AG04449 (cell line): ENCODE measurements at regions not wholly inside any gene's neighbourhood (a gene's known extent, or its start where the extent isn't known, plus 50 kb on each side); places are given as distances from the start of the nearest gene placed in this dataset.
"Not testable (repeated sequence)": the region's sequence is repeated elsewhere in the genome, so short reads cannot be mapped to it uniquely, and the experiment has no call there.

ENCODE experiments used
- CTCF ChIA-PET: fragments of 350-600 bp; formaldehyde crosslinking; extraction: SDS; loops from one replicate; lab custom pipeline; 2021; ENCODE audit warnings: antibody characterized with exemption; lab: Yijun Ruan, JAX
- POLR2A ChIA-PET: fragments of 400-600, 350-600 bp; formaldehyde crosslinking; extraction: SDS; loops from one replicate; lab custom pipeline; 2020; ENCODE audit warnings: antibody characterized with exemption, inconsistent platforms; lab: Yijun Ruan, JAX
- DNase-seq: peaks from one replicate; pipeline ENCODE4 v3.0.0-alpha.2; 2010; ENCODE audit warnings: low read depth, low spot score
- H3K4me3 ChIP-seq: 2 replicates; pipeline ENCODE4 v1.5.1; 2011; ENCODE audit warnings: low read depth, mild to moderate bottlenecking, control low read depth, low read length
- CTCF ChIP-seq: IDR thresholded peaks from one replicate; pipeline ENCODE4 v1.5.1; 2011; ENCODE audit warnings: mild to moderate bottlenecking, moderate library complexity, low read length, control low read depth, inconsistent platforms; ENCODE audit not compliant: insufficient read depth; ENCODE audit errors: missing control alignments

GRCh38 chr3:193816028-193816395 lies 223.0 kb downstream of the OPA1 start:
- no peak for TF ChIP-seq CTCF
- POLR2A ChIA-PET = no interaction called here
- H3K4me3 ChIP-seq = no peak overlapping the region
- no peak for DNase-seq
- CTCF ChIA-PET = no interaction called here

DNA sequence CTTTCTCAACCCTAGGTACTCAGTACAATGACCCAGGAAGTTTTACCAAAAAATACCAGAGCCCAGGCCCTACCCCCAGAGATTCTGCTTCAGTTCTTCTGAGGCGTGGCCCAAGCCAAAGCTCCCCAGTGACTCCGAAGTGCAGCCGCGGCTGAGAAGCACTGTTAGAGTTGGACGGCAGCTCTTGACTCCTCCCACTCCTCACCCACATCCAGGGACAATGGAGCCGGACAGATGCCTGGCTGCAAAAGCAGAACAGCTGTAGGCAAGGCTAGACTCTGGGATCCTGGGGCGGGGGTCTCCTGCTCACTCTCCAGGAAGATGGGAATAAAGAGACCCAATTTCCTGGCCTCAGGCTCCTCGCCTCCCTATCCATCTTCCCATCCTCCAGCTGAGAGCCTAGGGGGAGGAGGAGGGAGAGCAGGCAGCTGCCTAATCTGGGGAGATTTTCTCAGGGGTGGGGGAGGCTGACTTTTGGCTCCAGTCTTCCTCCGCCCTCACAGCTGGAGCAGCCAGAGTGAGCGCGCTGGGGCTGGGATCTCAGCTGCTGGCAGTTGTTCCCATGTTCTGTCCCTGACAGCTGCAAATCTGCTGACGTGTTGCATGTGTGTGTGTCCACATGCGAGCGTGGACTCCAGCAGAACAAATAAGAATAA lies 223.8 kb downstream of the OPA1 start:
- no peak for TF ChIP-seq CTCF
- ChIA-PET CTCF (interaction anchor here (1.0 kb wide), 1 partner anchor 10 kb away, joined by 3 read pairs; no protein-coding TSS in a partner anchor), POLR2A (no interaction called here)
- no peak for DNase-seq
- no peak overlapping the region for H3K4me3 ChIP-seq

- no peak for TF ChIP-seq CTCF
- CTCF ChIA-PET = no interaction called here
- no peak for DNase-seq
- POLR2A ChIA-PET = no interaction called here
- H3K4me3 ChIP-seq = no peak overlapping the region
These were observed 226.4 kb downstream of the OPA1 start for GRCh38 chr3:193819117-193820010.

DNA sequence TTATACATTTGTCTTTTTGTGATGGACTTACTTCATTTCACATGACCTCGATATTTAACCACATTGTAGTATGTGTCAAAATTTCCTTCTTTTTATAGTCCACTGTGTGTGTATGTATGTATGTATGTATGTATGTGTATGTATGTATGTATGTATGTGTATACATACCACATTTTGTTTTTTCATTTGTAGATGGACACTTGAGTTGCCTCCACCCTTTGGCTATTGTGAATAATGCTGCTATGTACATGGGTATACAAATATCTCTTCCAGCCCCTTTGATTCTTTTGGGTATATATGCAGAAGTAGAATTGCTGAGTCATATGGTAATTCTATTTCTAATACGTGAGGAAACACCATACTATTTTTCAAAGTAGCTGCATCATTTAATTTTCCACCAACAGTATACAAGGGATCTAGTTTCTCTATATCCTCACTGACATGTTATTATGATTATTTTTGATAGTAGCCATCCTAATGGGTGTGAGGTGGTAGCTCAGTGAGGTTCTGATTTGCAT lies 228.2 kb downstream of the OPA1 start:
- no peak for TF ChIP-seq CTCF
- no peak overlapping the region for H3K4me3 ChIP-seq
- CTCF ChIA-PET = interaction anchor here (1.3 kb wide), 1 partner anchor 40 kb away, joined by 3 read pairs; no protein-coding TSS in a partner anchor
- POLR2A ChIA-PET = no interaction called here
- DNase-seq = no peak

GRCh38 chr3:193822492-193823212 lies 229.6 kb downstream of the OPA1 start:
- CTCF ChIA-PET = no interaction called here
- no peak overlapping the region for H3K4me3 ChIP-seq
- POLR2A ChIA-PET = interaction anchor here (0.6 kb wide), 1 partner anchor 221 kb away, joined by 4 read pairs; no protein-coding TSS in a partner anchor
- no peak for DNase-seq
- no peak for TF ChIP-seq CTCF

GRCh38 chr3:193823213-193823605 lies 230.2 kb downstream of the OPA1 start:
- CTCF ChIA-PET, DNase-seq, H3K4me3 ChIP-seq: not testable (repeated sequence)
- POLR2A ChIA-PET = interaction anchor here (0.6 kb wide), 1 partner anchor 220 kb away, joined by 4 read pairs; no protein-coding TSS in a partner anchor
